Adrenal gland (tissue), 9 donors: ENCODE measurements at regions not wholly inside any gene's neighbourhood (a gene's known extent, or its start where the extent isn't known, plus 50 kb on each side); places are given as distances from the start of the nearest gene placed in this dataset.

Experiments used
- DNase-seq, 7 donors: peaks; one replicate each; pipeline ENCODE4 v3.0.0-alpha.2; 2019 to 2020
- H3K27ac ChIP-seq, 5 donors: fragments of 200-600 bp; sonication (generic) in 4 of 5; 1 replicate in 3 of 5; 2 replicates in 2 of 5; pipeline versions ENCODE4 v1.5.1 to v1.8.0; 2016 to 2020; ENCODE audit warnings: mild to moderate bottlenecking in 1 of 5
- H3K27me3 ChIP-seq: fragments of 200-600 bp; 2 replicates; pipeline ENCODE4 v1.8.0; 2021
- H3K36me3 ChIP-seq, 2 donors: fragments of 200-600 bp; replicated peaks in 1 of 2; 1 replicate in 1 of 2; 2 replicates in 1 of 2; pipeline versions ENCODE4 v1.5.1 to v1.8.0; 2018 to 2022
- H3K4me1 ChIP-seq, 2 donors: fragments of 200-600 bp; replicated peaks in 1 of 2; 1 replicate in 1 of 2; 2 replicates in 1 of 2; pipeline versions ENCODE4 v1.5.1 to v1.8.0; 2018 to 2021
- H3K4me3 ChIP-seq, 4 donors: fragments of 200-600 bp; sonication (generic) in 3 of 4; one replicate each; pipeline ENCODE4 v1.5.1; 2016 to 2018
- H3K9me3 ChIP-seq, 3 donors: fragments of 200-600 bp; sonication (generic) in 1 of 3; replicated peaks in 1 of 3; 1 replicate in 2 of 3; 2 replicates in 1 of 3; pipeline versions ENCODE4 v1.5.1 to v1.8.0; 2016 to 2021
- CTCF ChIP-seq, 6 experiments: fragments of 450-650 bp in 4 of 6; fragments of 200-600 bp in 2 of 6; sonication (generic) in 1 of 6; IDR thresholded peaks; 1 replicate in 5 of 6; 2 replicates in 1 of 6; pipeline versions ENCODE4 v1.5.1 to v1.8.0; 2016 to 2021; ENCODE audit warnings: antibody characterized with exemption in 6 of 6, mild to moderate bottlenecking in 2 of 6, moderate library complexity in 1 of 6
- POLR2A ChIP-seq, 2 donors: fragments of 450-650 bp; IDR thresholded peaks; one replicate each; pipeline ENCODE4 v1.6.1; 2017; ENCODE audit warnings: antibody characterized with exemption in 2 of 2, mild to moderate bottlenecking in 2 of 2, moderate library complexity in 1 of 2
- WGBS, 4 donors: extraction: QIAGEN DNeasy Blood & Tissue Kit in 2 of 4; methylation state at CpG; one replicate each; pipeline versions ENCODE4 v1.1.5 to v1.1.7; 2013 to 2017; 5-methylcytosine and 5-hydroxymethylcytosine counted together
- intact Hi-C, 2 donors: fragments of 100-400 bp; cut with DNase I; formaldehyde crosslinking; loops; one replicate each; pipeline versions ENCODE4 v1.14.1 to v1.15.0; 2022 to 2023
- donor health status: healthy with polysubstance abuse.
- donor health status: Bipolar disorder and iron deficiency.
- donor health status: DM: yes; HTN: yes; CAD: no.
- donor health status: DM: no; HTN: no; CAD: no.
- donor health status: DM: no; HTN: no; CAD: no.

DNA sequence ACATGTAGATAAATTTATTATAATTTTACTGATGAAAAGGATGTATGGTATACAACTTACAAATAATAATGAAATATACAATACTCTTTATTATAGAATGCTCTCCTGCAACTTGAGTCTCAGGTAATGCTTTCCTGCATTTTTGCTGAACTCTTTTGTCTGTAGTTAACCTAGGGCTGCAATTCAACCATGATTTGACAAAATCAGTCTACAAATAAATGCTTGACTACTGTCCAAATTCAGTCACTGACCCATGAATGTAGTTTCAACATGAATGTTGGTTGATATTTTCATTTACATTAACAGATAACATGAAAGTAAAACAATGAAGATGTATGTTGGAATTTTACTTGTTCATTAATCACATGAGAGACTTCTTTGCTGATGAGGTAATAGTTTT is 320.9 kb downstream of the ZSWIM6 start:
- Histone ChIP-seq H3K36me3 (no peaks in the 10 kb centered on the region), H3K27ac (no peak overlapping the region), H3K27me3 (no peaks in the 10 kb centered on the region), H3K4me3 (no peak overlapping the region), H3K9me3 (no peaks in the 10 kb centered on the region), H3K4me1 (peaks cover 0 to under 1% of the 10 kb centered on the region in 2 donors)
- DNase-seq: no peak
- no peak for TF ChIP-seq CTCF (IDR thresholded peaks at IDR 0.05)
- TF ChIP-seq POLR2A (IDR thresholded peaks at IDR 0.05): no peak
- intact Hi-C loops: no loop called here

- no peaks in the 10 kb centered on the region for H3K36me3 ChIP-seq
- H3K4me3 ChIP-seq: no peak overlapping the region
- no peaks in the 10 kb centered on the region for H3K27me3 ChIP-seq
- peaks cover 0 to 5% of the 10 kb centered on the region in 2 donors for H3K4me1 ChIP-seq
- 88 to 94% (median 91%) methylated on average over 7 of the region's 7 CpGs for WGBS, 4 donors
- intact Hi-C loops: no loop called here
- H3K9me3 ChIP-seq: no peaks in the 10 kb centered on the region
- no peak for DNase-seq
- no peak overlapping the region for H3K27ac ChIP-seq
- TF ChIP-seq CTCF (IDR thresholded peaks at IDR 0.05) (no peak), POLR2A (IDR thresholded peaks at IDR 0.05) (no peak)
These were observed 321.9 kb downstream of the ZSWIM6 start for GRCh38 chr5:61653807-61654580.

DNA sequence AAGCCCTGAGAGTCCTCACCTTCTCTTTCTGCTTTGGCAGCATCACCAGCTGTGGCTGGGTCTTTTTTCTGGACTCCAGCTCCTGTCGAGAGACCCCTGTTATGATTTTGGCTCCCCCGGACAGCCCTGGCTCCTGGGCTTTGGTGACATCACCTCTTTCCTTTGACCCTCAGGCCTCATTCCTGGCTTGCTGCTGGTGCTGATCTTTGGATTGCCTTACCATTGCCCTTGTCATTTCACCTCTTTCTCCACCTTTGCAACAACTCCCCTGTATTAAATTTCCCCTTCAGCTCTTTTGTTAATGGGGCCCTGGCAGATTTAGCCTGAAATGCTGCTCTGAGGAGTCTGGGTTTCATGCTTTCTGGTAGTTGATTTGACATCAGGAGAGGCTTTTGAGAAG is 322.8 kb downstream of the ZSWIM6 start:
- no peak overlapping the region for H3K4me3 ChIP-seq
- no peak overlapping the region for H3K27ac ChIP-seq
- H3K9me3 ChIP-seq: no peaks in the 10 kb centered on the region
- intact Hi-C loops: no loop called here
- TF ChIP-seq CTCF (IDR thresholded peaks at IDR 0.05) (no peak), POLR2A (IDR thresholded peaks at IDR 0.05) (no peak)
- WGBS, 4 donors: 83 to 92% (median 87%) methylated on average over 2 of the region's 2 CpGs
- H3K4me1 ChIP-seq: peaks cover 0 to 5% of the 10 kb centered on the region in 2 donors
- H3K27me3 ChIP-seq: no peaks in the 10 kb centered on the region
- H3K36me3 ChIP-seq: no peaks in the 10 kb centered on the region
- DNase-seq: no peak

- peaks cover 0 to 5% of the 10 kb centered on the region in 2 donors for H3K4me1 ChIP-seq
- intact Hi-C loops: no loop called here
- no peak overlapping the region for H3K27ac ChIP-seq
- H3K27me3 ChIP-seq: no peaks in the 10 kb centered on the region
- DNase-seq: no peak
- H3K4me3 ChIP-seq: no peak overlapping the region
- no peak for TF ChIP-seq CTCF (IDR thresholded peaks at IDR 0.05)
- no peaks in the 10 kb centered on the region for H3K9me3 ChIP-seq
- no peaks in the 10 kb centered on the region for H3K36me3 ChIP-seq
- 83 to 97% (median 88%) methylated on average over 7 of the region's 7 CpGs for WGBS, 4 donors
These were observed 325.0 kb downstream of the ZSWIM6 start for GRCh38 chr5:61657010-61657409.
